Urinary bladder (tissue), 3 donors: ENCODE measurements at regions not wholly inside any gene's neighbourhood (a gene's known extent, or its start where the extent isn't known, plus 50 kb on each side); places are given as distances from the start of the nearest gene placed in this dataset.
"Not testable (repeated sequence)": the region's sequence is repeated elsewhere in the genome, so short reads cannot be mapped to it uniquely, and the experiment has no call there.

ENCODE experiments used
- DNase-seq: peaks from one replicate; pipeline ENCODE4 v3.0.0-alpha.2; 2015; ENCODE audit errors: extremely low spot score
- H3K27ac ChIP-seq: one replicate; pipeline ENCODE4 v1.5.1; 2013; ENCODE audit warnings: low read depth, mild to moderate bottlenecking, moderate library complexity
- H3K36me3 ChIP-seq: one replicate; pipeline ENCODE4 v1.6.1; 2013; ENCODE audit warnings: mild to moderate bottlenecking, moderate library complexity; ENCODE audit not compliant: insufficient read depth
- H3K4me1 ChIP-seq: one replicate; pipeline ENCODE4 v1.6.1; 2013; ENCODE audit warnings: mild to moderate bottlenecking, moderate library complexity; ENCODE audit not compliant: insufficient read depth
- H3K4me3 ChIP-seq: one replicate; pipeline ENCODE4 v1.5.1; 2013; ENCODE audit warnings: low read depth, low read length
- WGBS: extraction: QIAGEN DNeasy Blood & Tissue Kit; methylation state at CpG from one replicate; pipeline ENCODE4 v1.1.7; 2013; 5-methylcytosine and 5-hydroxymethylcytosine counted together
- donor health status: healthy with polysubstance abuse.
- donor health status: healthy.

DNA sequence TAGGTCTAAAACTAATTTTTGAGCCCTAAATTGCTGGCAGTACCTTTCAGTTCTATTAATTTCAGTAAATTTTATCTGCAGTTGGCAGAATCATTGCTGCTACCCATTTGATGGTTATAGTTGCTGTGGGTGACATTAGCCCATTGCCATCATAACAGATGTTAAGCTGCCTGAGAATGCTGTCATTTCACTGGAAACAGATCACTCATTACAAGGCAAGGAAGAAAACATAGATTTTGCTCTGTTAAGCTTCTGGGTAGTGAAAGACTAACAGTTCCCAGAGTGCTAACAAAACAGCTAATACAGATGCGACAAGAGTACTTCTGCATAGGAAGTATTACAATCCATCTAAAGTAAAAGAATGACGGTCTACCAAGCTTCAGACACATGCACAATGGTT, 213.2 kb downstream of the SPANXN3 start:
- no peak overlapping the region for H3K27ac ChIP-seq
- no peaks in the 10 kb centered on the region for H3K4me1 ChIP-seq
- H3K4me3 ChIP-seq = no peak overlapping the region
- DNase-seq = no peak
- no peaks in the 10 kb centered on the region for H3K36me3 ChIP-seq
- 87% methylated on average over 2 of the region's 2 CpGs for WGBS

- 24% methylated on average over 3 of the region's 3 CpGs for WGBS
- DNase-seq = peak; percentile 0
- Histone ChIP-seq H3K36me3 (no peaks in the 10 kb centered on the region), H3K27ac (no peak overlapping the region), H3K4me1 (no peaks in the 10 kb centered on the region), H3K4me3 (no peak overlapping the region)
Observed at GRCh38 chrX:143298663-143299241, 218.5 kb downstream of the SPANXN3 start.

GRCh38 chrX:143296521-143296920, 220.8 kb downstream of the SPANXN3 start:
- Histone ChIP-seq H3K27ac (no peak overlapping the region), H3K36me3 (no peaks in the 10 kb centered on the region), H3K4me3 (no peak overlapping the region), H3K4me1 (no peaks in the 10 kb centered on the region)
- no peak for DNase-seq
- WGBS = 73% methylated on average over 1 of the region's 1 CpG

DNA sequence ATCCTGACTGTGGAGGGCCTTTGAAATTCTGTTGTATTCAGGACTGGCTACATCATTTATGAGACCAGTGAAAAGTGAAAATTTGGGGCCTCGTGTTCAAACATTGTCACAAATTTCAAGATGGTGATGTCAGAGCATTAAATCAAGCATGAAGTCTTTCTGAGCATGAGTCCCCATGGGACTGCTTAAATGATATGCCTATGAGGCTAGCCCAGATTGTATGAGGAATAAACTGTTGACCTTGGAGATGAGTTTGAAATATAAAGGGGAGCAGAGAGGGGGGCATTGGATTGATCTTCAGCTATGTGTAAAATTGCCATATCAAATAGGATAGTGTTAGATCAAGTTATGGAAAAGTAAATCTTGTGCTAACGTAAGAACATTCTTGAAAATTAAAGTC, 230.0 kb downstream of the SPANXN3 start:
- no peak for DNase-seq
- Histone ChIP-seq H3K4me1 (no peaks in the 10 kb centered on the region), H3K4me3 (no peak overlapping the region), H3K36me3 (no peaks in the 10 kb centered on the region), H3K27ac (no peak overlapping the region)
- WGBS = 45% methylated on average over 2 of the region's 2 CpGs

DNA sequence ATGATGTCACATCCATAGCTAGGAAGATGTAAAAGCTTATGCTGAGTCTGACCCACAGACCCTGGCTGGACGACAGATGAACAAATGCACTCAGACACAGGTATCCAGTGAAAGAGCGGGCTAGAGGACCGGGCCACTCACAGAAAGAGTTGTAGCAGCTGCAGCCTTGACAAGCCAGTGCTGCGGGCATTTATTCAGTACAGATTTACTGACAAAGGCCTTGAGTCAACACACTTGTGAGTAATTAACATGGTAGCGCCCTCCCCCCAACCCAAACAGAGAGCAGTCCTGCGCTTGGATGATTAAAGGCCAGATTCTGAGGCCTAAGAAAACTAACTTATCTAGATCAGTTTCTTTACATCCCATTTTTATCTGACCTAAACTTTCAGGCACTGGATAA, 244.6 kb downstream of the SPANXN4 start:
- Histone ChIP-seq H3K27ac (no peak overlapping the region), H3K4me3 (no peak overlapping the region), H3K4me1 (no peaks in the 10 kb centered on the region), H3K36me3 (no peaks in the 10 kb centered on the region)
- no peak for DNase-seq
- WGBS = 91% methylated on average over 6 of the region's 6 CpGs

GRCh38 chrX:143244593-143244992, 218.9 kb downstream of the SPANXN4 start:
- H3K4me1 ChIP-seq, H3K36me3 ChIP-seq, H3K27ac ChIP-seq, DNase-seq, H3K4me3 ChIP-seq: not testable (repeated sequence)
- 75% methylated on average over 2 of the region's 2 CpGs for WGBS

GRCh38 chrX:143240658-143241057, 214.9 kb downstream of the SPANXN4 start:
- Histone ChIP-seq H3K4me1 (no peaks in the 10 kb centered on the region), H3K27ac (no peak overlapping the region), H3K36me3 (no peaks in the 10 kb centered on the region), H3K4me3 (no peak overlapping the region)
- WGBS = 73% methylated on average over 1 of the region's 1 CpG
- no peak for DNase-seq

DNA sequence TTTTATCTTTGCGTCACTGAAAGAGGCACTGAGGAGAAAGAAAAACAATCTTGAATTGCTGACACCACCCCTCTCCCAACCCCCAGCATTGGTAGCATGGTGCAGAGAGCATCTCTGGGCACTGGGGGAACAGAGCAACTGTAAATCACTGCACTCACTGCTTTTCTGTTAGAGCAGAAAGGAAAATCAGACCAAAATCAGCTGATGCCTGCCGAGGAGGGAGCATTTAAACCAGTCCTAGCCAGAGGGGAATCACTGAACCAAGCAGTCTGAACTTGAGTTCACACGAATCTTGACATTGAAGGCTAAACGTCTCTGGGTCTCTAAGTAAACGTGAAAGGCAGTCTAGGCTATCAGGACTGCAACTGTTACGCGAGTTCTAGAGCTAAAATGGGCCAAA, 205.8 kb downstream of the SPANXN4 start:
- no peak for DNase-seq
- H3K36me3 ChIP-seq = no peaks in the 10 kb centered on the region
- H3K4me3 ChIP-seq = no peak overlapping the region
- H3K27ac ChIP-seq = no peak overlapping the region
- WGBS = 88% methylated on average over 7 of the region's 7 CpGs
- H3K4me1 ChIP-seq = no peaks in the 10 kb centered on the region

GRCh38 chrX:143228600-143228999, 202.9 kb downstream of the SPANXN4 start:
- H3K27ac ChIP-seq, H3K36me3 ChIP-seq, H3K4me3 ChIP-seq, DNase-seq, H3K4me1 ChIP-seq: not testable (repeated sequence)
- WGBS = 95% methylated on average over 27 of the region's 27 CpGs

DNA sequence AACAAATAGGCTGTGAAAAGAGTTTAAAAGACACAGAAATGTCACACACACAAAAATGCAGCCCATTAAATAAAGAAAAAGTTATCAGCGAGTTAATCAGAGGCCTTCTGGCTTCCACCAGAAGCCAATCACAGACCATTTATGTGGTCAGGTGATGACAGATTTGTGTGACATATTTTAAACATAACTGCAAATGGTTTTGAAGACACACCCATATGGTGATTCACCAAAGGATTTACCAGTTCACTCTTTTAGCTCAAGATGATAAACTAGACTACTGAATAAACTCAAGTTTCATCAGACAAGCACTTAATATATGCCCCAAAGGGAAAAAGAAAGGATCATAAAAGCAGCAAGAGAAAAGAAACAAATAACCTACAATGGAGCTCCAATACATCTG, 181.2 kb downstream of the SPANXN4 start:
- Histone ChIP-seq H3K4me3 (no peak overlapping the region), H3K27ac (no peak overlapping the region), H3K36me3 (no peaks in the 10 kb centered on the region), H3K4me1 (no peaks in the 10 kb centered on the region)
- 45% methylated on average over 1 of the region's 1 CpG for WGBS
- no peak for DNase-seq

GRCh38 chrX:143171703-143172102, 146.0 kb downstream of the SPANXN4 start:
- 90% methylated on average over 3 of the region's 3 CpGs for WGBS
- Histone ChIP-seq H3K4me1 (no peaks in the 10 kb centered on the region), H3K36me3 (no peaks in the 10 kb centered on the region), H3K27ac (no peak overlapping the region), H3K4me3 (no peak overlapping the region)
- DNase-seq = no peak

- Histone ChIP-seq H3K36me3 (no peaks in the 10 kb centered on the region), H3K4me3 (no peak overlapping the region), H3K27ac (no peak overlapping the region), H3K4me1 (no peaks in the 10 kb centered on the region)
- DNase-seq = no peak
- 65% methylated on average over 1 of the region's 1 CpG for WGBS
Observed at GRCh38 chrX:143165778-143166177, 140.1 kb downstream of the SPANXN4 start.

DNA sequence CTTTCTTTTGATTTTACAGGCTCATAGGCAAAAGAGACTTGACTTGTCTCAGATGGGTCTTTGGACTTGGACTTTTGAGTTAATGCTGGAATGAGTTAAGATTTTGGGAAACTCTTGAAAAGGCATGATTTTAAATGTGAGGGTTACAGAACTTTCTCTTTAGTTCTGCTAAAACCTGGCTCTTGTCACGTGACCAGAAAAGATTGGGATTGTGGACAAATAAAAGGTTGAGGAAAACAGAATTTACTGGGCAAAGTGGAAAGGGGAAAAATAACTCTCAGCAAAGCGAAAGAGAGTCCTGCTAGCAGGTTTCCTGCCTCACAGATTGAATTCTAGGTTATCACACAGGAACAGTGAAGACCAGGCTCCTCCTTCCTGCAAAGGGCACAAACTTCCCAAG, 114.0 kb downstream of the SPANXN4 start:
- Histone ChIP-seq H3K4me3 (no peak overlapping the region), H3K4me1 (no peaks in the 10 kb centered on the region), H3K27ac (no peak overlapping the region), H3K36me3 (no peaks in the 10 kb centered on the region)
- WGBS = 79% methylated on average over 2 of the region's 2 CpGs
- DNase-seq = no peak

- no peak for DNase-seq
- WGBS = 49% methylated on average over 4 of the region's 4 CpGs
Observed at GRCh38 chrX:143121477-143121876, 95.7 kb downstream of the SPANXN4 start.

GRCh38 chrX:143115466-143115865, 89.7 kb downstream of the SPANXN4 start:
- WGBS = 97% methylated on average over 2 of the region's 2 CpGs
- Histone ChIP-seq H3K27ac (no peak overlapping the region), H3K4me1 (no peaks in the 10 kb centered on the region), H3K4me3 (no peak overlapping the region), H3K36me3 (no peaks in the 10 kb centered on the region)
- no peak for DNase-seq

More at GRCh38 chrX:143121477-143121876, 95.7 kb downstream of the SPANXN4 start:
- Histone ChIP-seq H3K4me1 (no peaks in the 10 kb centered on the region), H3K4me3 (no peak overlapping the region), H3K27ac (no peak overlapping the region), H3K36me3 (no peaks in the 10 kb centered on the region)
